HS-5 (cell line): ENCODE measurements at regions not wholly inside any gene's neighbourhood (a gene's known extent, or its start where the extent isn't known, plus 50 kb on each side); places are given as distances from the start of the nearest gene placed in this dataset.

ENCODE experiments used
- DNase-seq: peaks from one replicate; pipeline ENCODE4 v3.0.0-alpha.2; 2012; ENCODE audit warnings: low read depth

DNA sequence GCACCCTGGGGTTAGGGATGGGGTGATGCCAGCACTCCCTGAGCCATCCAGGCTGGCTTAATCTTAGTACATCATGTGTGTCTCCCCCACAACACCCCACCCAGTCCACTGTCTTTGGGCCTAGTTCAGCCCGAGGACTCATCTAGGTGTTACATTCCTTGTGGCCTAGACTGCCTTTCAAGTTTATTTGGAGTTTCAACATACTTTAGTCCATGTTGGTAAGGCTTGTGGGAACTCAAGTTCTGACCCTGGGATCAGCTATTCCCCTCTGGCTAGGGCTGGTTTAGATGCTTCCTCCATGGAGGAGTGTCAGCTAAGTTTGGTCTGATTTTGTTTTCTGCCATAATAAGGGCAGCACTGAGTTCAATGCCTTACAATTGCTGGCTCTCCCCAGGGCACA, 302.4 kb downstream of the SMARCA2 start:
- no peak for DNase-seq

GRCh38 chr9:2319421-2319820, 302.2 kb upstream of the VLDLR start:
- DNase-seq, result no peak

GRCh38 chr9:2320114-2320513, 301.5 kb upstream of the VLDLR start:
- DNase-seq, result no peak

DNA sequence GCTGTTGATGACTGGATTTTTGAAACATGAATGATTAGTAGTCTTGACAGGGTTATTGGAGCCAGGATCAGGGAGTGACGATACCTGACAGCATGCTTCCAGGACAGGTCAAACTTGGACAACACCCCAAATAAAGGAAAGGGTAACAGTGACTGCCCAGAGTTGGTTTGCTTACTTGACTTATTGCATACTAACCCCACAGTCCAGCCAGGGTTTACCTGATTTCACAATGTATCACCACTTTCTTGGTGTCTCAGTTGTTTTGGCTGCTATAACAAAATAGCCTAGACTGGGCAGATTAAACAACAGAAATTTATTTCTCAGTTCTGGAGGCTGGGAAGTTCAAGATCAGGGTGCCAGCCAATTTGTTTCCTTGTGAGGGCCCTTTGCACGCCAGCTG, 301.0 kb upstream of the VLDLR start:
- no peak for DNase-seq

GRCh38 chr9:2321523-2322148, 300.0 kb upstream of the VLDLR start:
- DNase-seq, result no peak

DNA sequence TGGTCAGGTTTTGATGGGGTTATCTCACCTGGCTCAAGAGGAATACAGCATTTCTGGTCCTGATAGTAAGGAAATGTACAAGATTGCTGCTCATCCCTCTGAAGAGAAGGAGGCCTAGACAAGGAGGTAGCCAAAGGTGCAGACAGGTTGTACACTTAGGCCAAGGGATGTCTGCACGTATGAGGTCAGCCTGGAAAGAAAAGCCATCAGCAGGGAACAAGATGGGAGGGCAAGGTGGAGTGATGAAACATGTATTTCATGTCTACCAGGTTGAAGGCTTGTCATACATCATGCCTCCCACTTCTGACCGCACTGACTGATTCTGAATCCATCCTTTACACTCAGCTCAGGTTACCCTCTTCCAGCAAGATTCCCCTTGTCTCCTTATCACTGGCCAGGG, 296.8 kb upstream of the VLDLR start:
- DNase-seq, result no peak

DNA sequence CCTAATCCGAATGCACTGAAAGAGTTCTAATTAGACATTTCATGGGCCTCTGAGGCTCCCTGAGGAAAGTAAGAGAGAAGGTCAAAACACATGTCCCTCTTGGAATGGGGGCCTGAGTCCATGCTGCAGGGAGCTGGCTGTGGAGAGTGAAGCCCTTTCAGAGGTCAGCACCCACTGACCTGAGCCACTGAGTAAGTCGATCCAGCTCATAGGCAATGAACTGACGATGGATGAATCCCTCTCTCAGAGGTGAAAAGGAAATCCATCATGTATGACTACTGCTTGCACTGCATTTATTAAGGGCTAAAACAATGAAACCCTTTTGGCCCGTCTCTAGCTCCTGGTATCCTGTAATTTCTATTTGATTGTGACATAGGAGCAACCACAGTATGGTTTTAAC, 288.9 kb upstream of the VLDLR start:
- DNase-seq, result no peak

DNA sequence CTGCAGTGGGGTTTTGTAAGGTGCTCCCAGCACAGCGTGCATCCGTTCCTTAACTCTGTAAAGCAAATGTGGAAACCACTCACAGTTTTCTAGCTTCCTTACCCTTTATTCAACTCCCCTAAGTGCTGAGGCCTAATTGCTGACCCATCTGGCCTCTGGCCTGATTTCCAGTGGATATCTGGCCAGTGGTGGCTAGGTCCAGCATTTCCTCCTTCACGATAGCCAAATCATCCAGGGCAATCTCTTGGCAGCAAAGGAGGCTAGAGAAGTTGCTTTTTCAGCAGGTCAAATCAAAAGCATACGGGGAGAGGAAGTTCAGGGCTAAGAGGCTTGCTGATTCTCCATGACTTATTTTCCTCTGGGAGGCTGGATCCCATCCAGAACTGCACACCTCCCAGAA, 286.3 kb upstream of the VLDLR start:
- no peak for DNase-seq

GRCh38 chr9:2336055-2336454, 285.5 kb upstream of the VLDLR start:
- DNase-seq, result no peak

- no peak for DNase-seq
Measured at GRCh38 chr9:2337131-2337530, 284.5 kb upstream of the VLDLR start.

- no peak for DNase-seq
Measured at GRCh38 chr9:2337627-2338026, 284.0 kb upstream of the VLDLR start.

- DNase-seq, result no peak
Measured at GRCh38 chr9:2338777-2339365, 282.7 kb upstream of the VLDLR start.

DNA sequence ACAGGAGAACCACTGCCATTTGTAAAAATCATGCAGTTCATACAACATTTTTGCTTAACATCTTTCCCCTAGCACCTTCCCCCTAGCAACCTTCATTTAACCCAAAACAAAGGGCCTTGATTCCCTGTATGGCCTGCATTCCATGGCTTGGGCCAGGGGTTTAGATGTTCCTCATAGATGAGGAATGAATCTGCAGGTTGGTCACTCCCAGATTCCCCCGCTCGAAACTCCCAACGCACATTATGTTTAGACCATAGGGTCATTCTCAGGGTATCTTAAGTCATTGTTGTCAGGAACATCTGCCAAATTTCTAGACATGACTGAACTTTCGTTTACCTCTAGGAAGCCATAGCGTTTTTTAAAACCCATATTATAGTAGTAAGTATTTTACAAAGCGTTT, 282.2 kb upstream of the VLDLR start:
- DNase-seq, result no peak

GRCh38 chr9:2340046-2340760, 281.4 kb upstream of the VLDLR start:
- DNase-seq, result no peak

DNA sequence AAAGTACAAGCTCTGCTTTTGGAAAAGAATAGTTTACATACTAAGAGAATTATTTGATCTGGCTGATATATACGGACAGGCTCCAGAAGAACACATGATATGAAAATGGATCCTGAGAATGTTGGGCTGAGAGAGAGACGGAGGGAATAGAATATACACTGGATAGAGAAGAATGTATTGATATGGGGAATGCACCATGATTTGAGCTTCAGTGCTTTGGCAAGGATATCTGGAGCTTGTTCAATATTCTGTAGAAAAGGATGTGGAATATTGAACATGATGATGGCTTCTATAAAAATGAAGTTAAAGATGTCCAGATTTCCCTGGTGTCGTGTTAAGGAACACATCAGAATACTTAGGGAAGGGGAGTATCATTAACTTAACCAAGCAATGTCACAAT, 280.5 kb upstream of the VLDLR start:
- no peak for DNase-seq

DNA sequence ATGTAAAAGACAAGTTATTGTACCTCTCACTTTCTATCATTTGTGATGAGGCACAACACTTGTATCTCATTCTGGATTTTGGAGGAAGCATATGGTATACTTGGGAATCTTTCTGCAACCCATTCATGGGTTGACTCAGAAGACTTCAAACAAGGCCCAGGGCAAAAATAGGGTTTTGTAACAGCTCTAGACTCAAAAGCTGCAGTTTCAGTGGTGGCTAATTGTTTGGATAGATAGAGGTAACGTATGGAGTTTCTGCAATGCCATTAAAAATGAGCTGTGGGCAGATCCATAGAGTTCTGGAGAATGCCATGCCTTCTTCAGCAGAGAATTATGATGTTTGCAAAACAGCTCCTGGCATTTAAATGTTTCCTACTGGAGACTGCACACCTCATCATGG, 279.6 kb upstream of the VLDLR start:
- no peak for DNase-seq

GRCh38 chr9:2343756-2344155, 277.8 kb upstream of the VLDLR start:
- no peak for DNase-seq

DNA sequence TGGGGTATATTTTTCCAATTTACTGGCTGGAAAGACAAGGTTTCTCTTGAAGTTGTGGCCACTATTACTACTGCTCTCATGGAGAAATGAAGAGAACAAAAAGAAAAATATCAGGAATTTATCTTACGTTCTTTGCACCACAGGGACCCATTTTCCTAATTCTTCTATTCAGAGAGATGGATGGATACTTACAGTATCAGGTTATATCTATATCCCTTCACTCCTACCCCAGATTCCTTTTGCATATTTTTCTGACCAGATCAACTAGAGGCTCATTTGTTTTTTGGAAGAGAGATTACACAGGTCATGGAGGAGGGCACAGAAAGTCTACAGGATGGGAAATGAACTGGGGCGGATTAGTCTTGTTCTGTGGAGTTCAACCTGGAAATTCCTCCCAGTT, 277.2 kb upstream of the VLDLR start:
- no peak for DNase-seq

GRCh38 chr9:2345013-2345412, 276.6 kb upstream of the VLDLR start:
- DNase-seq, result no peak

DNA sequence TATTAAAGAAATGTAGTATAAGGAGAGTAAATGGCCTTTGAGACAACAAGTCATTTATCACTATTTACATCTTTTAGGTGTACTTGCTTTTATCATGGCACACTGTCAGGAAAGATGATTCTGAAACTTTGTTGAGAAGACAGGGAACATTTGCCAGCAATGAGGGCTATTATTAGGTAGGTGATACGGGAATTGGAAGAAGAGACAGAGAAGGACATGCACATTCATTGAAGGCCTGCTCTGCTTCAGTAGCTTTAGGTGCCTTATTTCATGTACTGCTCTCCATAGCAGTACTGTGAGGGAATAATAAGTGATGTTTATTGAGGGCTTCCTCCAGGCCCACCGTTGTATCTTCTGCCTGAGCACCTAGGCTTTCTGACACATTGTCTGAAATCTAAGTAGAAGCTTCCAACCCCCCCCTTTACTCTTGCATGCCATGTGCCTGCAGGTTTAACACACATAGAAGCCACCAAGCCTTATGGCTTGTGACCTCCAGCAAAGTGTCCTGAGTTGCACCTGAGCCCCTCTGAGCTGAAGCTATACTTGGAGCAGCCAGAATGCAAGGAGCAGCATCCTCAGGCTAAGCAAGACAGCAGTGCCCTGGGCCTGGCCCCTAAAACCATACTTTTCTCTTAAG, 275.2 kb upstream of the VLDLR start:
- DNase-seq, result no peak

GRCh38 chr9:2351324-2351723, 270.3 kb upstream of the VLDLR start:
- no peak for DNase-seq

GRCh38 chr9:2354216-2354615, 267.4 kb upstream of the VLDLR start:
- DNase-seq, result no peak
